ENCODE measurements at regions not wholly inside any gene's neighbourhood (a gene's known extent, or its start where the extent isn't known, plus 50 kb on each side); places are given as distances from the start of the nearest gene placed in this dataset.

- DNase-seq (ENCODE audit: extremely low read depth, low read depth, low spot score) = no peak
Measured at GRCh38 chr14:22088614-22089342, 415.2 kb upstream of the OR4E1 start.

GRCh38 chr14:22086131-22086530, 412.5 kb upstream of the OR4E1 start:
- DNase-seq (ENCODE audit: extremely low read depth, low read depth, low spot score) = no peak

GRCh38 chr14:22084393-22085281, 411.0 kb upstream of the OR4E1 start:
- peak; percentile 39 for DNase-seq (ENCODE audit: extremely low read depth, low read depth, low spot score)

GRCh38 chr14:22081337-22081736, 407.7 kb upstream of the OR4E1 start:
- DNase-seq (ENCODE audit: extremely low read depth, low read depth, low spot score) = no peak

- DNase-seq (ENCODE audit: extremely low read depth, low read depth, low spot score) = no peak
Measured at GRCh38 chr14:22079766-22080165, 406.1 kb upstream of the OR4E1 start.

DNA sequence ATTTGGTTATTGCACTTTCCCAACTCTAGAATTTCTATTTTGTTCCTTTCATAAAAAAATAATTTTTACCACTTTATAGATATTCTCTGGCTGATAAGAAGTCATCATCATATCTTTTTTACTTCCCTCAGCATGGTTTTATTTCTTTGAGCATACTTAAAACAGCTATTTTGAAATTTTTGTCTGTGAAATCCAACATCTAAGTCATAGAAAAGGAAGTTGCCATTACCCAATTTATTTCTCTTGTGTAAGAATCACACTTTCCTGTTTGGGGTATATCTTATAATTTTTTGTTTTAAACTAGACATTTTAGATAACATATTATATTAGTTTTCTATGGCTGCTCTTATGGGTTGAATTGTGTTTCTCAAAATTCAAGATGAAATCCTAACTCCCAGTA, 400.2 kb upstream of the OR4E1 start:
- DNase-seq (ENCODE audit: extremely low read depth, low read depth, low spot score) = no peak

DNA sequence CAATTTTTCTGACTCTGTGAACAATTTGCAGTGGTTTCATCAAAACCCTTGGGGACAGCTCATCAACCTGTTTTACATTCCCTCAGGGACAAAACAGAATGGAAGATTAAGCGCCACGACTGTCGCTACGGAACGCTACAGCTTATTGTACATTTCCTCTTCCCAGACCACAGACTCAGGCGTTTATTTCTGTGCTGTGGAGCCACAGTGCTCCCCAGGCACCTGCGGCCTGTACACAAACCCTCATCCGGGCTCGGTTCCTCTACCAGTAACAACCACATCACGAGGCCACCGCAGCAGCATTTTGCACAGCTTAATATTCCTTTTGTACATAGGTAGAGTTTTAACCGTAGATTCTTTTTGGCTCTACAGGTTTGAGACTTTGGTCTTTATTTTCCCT, 397.4 kb upstream of the OR4E1 start:
- DNase-seq (ENCODE audit: extremely low read depth, low read depth, low spot score) = no peak

- no peak for DNase-seq (ENCODE audit: extremely low read depth, low read depth, low spot score)
Measured at GRCh38 chr14:22070119-22070982, 396.7 kb upstream of the OR4E1 start.

- no peak for DNase-seq (ENCODE audit: extremely low read depth, low read depth, low spot score)
Measured at GRCh38 chr14:22065347-22065746, 391.7 kb upstream of the OR4E1 start.

GRCh38 chr14:22059201-22059600, 385.6 kb upstream of the OR4E1 start:
- DNase-seq (ENCODE audit: extremely low read depth, low read depth, low spot score) = no peak

DNA sequence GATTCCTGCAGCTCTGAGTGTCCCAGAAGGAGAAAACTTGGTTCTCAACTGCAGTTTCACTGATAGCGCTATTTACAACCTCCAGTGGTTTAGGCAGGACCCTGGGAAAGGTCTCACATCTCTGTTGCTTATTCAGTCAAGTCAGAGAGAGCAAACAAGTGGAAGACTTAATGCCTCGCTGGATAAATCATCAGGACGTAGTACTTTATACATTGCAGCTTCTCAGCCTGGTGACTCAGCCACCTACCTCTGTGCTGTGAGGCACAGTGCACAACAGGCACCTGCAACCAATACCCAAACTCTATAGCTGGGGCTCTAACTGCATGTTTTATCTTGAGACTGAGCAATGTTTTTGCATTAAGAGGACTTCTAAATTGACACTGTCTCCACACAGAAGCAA, 379.2 kb upstream of the OR4E1 start:
- no peak for DNase-seq (ENCODE audit: extremely low read depth, low read depth, low spot score)

DNA sequence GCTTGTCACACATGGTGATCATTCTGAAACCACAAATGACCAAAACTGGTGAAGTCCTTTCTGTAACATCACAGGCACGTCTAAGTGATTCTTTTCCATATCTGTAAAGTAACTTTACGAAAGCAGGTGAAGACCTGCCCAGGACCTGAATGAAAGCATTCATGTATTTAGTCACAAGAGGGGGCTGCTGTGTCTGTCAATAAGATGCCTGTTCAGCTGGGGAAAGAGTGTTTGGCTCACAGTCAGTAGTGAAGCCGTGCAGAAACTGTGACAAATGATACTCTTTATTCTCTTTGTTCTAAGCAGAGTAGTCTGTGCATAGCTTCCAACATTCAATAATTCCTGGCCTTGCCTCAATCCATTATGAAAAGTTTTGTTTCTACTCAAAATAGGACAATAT, 373.5 kb upstream of the OR4E1 start:
- no peak for DNase-seq (ENCODE audit: extremely low read depth, low read depth, low spot score)

DNA sequence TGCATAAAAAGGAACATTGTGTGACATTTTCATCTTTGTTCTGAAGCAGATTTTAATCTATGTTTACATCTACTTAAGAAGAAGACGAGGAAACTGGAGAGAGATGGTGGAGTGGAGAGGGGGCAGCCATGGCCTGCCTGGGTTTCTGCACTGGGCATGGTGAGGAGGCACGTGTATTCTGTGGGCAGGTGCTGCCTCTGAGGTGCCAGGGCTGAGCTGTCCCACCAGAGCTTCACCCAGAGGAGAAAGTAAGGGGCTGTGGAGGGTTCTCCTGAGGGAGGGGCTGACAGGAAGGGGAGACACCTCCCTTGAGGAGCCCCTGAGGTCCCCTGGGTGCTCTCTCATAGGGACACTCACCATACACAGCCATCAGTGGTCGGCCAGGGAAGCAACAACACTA, 372.4 kb upstream of the OR4E1 start:
- DNase-seq (ENCODE audit: extremely low read depth, low read depth, low spot score) = no peak

GRCh38 chr14:22044193-22044592, 370.6 kb upstream of the OR4E1 start:
- no peak for DNase-seq (ENCODE audit: extremely low read depth, low read depth, low spot score)

DNA sequence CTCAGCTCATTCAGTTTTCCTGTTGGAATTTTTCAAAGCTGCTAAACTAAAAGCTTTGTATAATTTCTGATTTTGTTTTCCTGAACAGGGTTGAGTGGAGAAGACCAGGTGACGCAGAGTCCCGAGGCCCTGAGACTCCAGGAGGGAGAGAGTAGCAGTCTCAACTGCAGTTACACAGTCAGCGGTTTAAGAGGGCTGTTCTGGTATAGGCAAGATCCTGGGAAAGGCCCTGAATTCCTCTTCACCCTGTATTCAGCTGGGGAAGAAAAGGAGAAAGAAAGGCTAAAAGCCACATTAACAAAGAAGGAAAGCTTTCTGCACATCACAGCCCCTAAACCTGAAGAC, 367.1 kb upstream of the OR4E1 start:
- no peak for DNase-seq (ENCODE audit: extremely low read depth, low read depth, low spot score)

- DNase-seq (ENCODE audit: extremely low read depth, low read depth, low spot score) = no peak
Measured at GRCh38 chr14:22039938-22040780, 366.5 kb upstream of the OR4E1 start.

DNA sequence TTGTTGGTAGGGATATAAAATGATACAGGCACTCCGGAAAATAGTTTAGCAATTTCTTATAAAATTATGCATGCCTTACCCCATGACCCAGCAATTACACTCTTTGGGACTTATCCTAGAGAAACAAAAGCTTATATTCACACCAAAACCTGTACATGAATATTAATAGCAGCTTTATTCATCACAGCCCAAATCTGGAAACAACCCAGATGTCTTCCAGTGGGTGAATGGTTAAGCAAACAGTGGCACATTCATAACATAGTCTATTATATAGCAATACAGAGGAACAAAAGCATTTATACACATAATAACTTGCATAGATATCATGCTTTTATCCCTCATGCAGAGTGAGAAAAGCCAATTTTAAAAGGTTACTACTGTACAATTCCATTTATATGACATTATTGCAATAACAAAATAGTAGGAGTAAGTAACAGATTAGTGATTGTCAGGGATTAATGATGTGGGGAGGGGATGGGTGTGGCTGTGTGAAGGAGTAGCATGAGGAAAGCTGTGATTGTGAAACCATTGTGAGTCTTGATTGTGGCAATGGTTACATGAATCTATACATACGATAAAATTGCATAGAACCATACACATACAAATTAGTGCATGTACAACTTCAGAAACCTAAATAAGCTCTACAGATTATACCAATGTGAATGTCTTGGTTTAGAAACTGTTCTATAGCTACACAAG, 363.1 kb upstream of the OR4E1 start:
- DNase-seq (ENCODE audit: extremely low read depth, low read depth, low spot score) = no peak

DNA sequence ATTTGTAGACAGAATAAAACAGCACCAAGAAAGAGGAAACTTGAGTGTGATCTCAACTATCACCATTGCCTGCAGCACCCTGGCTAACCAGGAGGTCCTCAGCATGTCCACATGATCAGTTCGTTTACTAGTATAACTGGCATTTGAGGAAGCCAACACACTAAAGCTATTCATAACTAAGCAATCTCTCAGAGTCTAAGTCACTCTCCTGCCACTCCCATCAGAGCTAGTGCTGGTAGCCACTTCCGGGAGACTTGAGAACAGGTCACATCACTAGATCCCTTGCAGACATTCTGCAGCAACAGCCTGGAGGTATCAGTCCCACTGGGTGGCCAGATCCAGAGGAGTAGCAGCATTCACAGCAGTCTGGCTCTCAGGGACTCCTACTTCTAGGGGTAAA, 352.9 kb upstream of the OR4E1 start:
- no peak for DNase-seq (ENCODE audit: extremely low read depth, low read depth, low spot score)

GRCh38 chr14:22025879-22026278, 352.3 kb upstream of the OR4E1 start:
- no peak for DNase-seq (ENCODE audit: extremely low read depth, low read depth, low spot score)

GRCh38 chr14:22024137-22024536, 350.5 kb upstream of the OR4E1 start:
- no peak for DNase-seq (ENCODE audit: extremely low read depth, low read depth, low spot score)
